MV-4-11 (cell line): ENCODE measurements at regions not wholly inside any gene's neighbourhood (a gene's known extent, or its start where the extent isn't known, plus 50 kb on each side); places are given as distances from the start of the nearest gene placed in this dataset.
A peak's percentile ranks its signal among the peaks of the same experiment; 100 is the strongest.
"Not testable (repeated sequence)": the region's sequence is repeated elsewhere in the genome, so short reads cannot be mapped to it uniquely, and the experiment has no call there.

Experiments
- DNase-seq: peaks from one replicate; lab custom pipeline; 2025; lab: John Stamatoyannopoulos, UW

- no peak for DNase-seq
Observed at GRCh38 chr6:16825784-16826183, 64.5 kb upstream of the ATXN1 start.

- DNase-seq: peak; percentile 80
Observed at GRCh38 chr6:16824845-16825685, 63.8 kb upstream of the ATXN1 start.

GRCh38 chr6:16823718-16824352 lies 62.6 kb upstream of the ATXN1 start:
- no peak for DNase-seq

- DNase-seq: peak; percentile 7
Observed at GRCh38 chr6:16822975-16823717, 61.9 kb upstream of the ATXN1 start.

GRCh38 chr6:16822529-16822928 lies 61.3 kb upstream of the ATXN1 start:
- DNase-seq: no peak

- no peak for DNase-seq
Observed at GRCh38 chr6:16821834-16822264, 60.6 kb upstream of the ATXN1 start.

- DNase-seq: not testable (repeated sequence)
Observed at GRCh38 chr6:16820262-16820661, 59.0 kb upstream of the ATXN1 start.

GRCh38 chr6:16819752-16820151 lies 58.5 kb upstream of the ATXN1 start:
- DNase-seq: peak; percentile 22

- DNase-seq: no peak
Observed at GRCh38 chr6:16818992-16819626, 57.8 kb upstream of the ATXN1 start.

GRCh38 chr6:16817594-16817993 lies 56.3 kb upstream of the ATXN1 start:
- no peak for DNase-seq

GRCh38 chr6:16816891-16817290 lies 55.6 kb upstream of the ATXN1 start:
- DNase-seq: peak; percentile 36

- no peak for DNase-seq
Observed at GRCh38 chr6:16812993-16813392, 51.7 kb upstream of the ATXN1 start.

GRCh38 chr6:16811277-16811979 lies 50.2 kb upstream of the ATXN1 start:
- DNase-seq: no peak
